ENCODE measurements at regions not wholly inside any gene's neighbourhood (a gene's known extent, or its start where the extent isn't known, plus 50 kb on each side); places are given as distances from the start of the nearest gene placed in this dataset.

- Histone ChIP-seq H3K9me3 (ENCODE audit: control insufficient read depth, low read length) (no peaks in the 10 kb centered on the region), H3K36me3 (ENCODE audit: control insufficient read depth, insufficient read depth, low read length) (no peaks in the 10 kb centered on the region), H3K27me3 (ENCODE audit: control insufficient read depth, insufficient read depth, low read length) (no peaks in the 10 kb centered on the region), H3K9ac (ENCODE audit: low read length) (no peak overlapping the region), H3K4me1 (ENCODE audit: control insufficient read depth, insufficient read depth, low read length) (no peaks in the 10 kb centered on the region), H3K4me3 (ENCODE audit: low read length) (no peak overlapping the region)
These were observed 956.7 kb downstream of the TUSC7 start for GRCh38 chr3:117666325-117666724.

GRCh38 chr3:117666812-117667211 lies 957.2 kb downstream of the TUSC7 start:
- no peaks in the 10 kb centered on the region for H3K9me3 ChIP-seq (ENCODE audit: control insufficient read depth, low read length)
- H3K27me3 ChIP-seq (ENCODE audit: control insufficient read depth, insufficient read depth, low read length) = no peaks in the 10 kb centered on the region
- no peaks in the 10 kb centered on the region for H3K4me1 ChIP-seq (ENCODE audit: control insufficient read depth, insufficient read depth, low read length)
- no peak overlapping the region for H3K4me3 ChIP-seq (ENCODE audit: low read length)
- H3K36me3 ChIP-seq (ENCODE audit: control insufficient read depth, insufficient read depth, low read length) = no peaks in the 10 kb centered on the region
- no peak overlapping the region for H3K9ac ChIP-seq (ENCODE audit: low read length)

DNA sequence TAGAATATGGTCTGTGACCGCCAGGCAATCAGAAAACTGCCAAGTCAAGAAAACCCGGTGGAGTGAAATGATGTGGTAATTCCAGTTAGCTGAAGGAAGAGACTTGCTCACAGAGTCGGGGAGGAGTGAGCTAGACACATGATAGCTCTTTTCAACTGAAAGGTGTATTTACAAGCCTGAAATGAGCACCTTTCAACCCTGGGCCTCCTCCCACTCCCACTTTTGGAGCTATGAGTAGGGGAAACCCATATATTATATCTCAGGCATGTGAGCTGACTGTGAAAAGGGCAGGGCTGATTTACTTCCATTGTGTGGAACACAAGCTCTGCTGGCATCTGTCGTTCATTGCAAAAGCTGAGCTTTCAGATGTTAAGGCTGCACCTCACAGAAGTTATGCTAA lies 960.2 kb downstream of the TUSC7 start:
- Histone ChIP-seq H3K9me3 (ENCODE audit: control insufficient read depth, low read length) (no peaks in the 10 kb centered on the region), H3K4me1 (ENCODE audit: control insufficient read depth, insufficient read depth, low read length) (no peaks in the 10 kb centered on the region), H3K9ac (ENCODE audit: low read length) (no peak overlapping the region), H3K4me3 (ENCODE audit: low read length) (no peak overlapping the region), H3K27me3 (ENCODE audit: control insufficient read depth, insufficient read depth, low read length) (no peaks in the 10 kb centered on the region), H3K36me3 (ENCODE audit: control insufficient read depth, insufficient read depth, low read length) (no peaks in the 10 kb centered on the region)

DNA sequence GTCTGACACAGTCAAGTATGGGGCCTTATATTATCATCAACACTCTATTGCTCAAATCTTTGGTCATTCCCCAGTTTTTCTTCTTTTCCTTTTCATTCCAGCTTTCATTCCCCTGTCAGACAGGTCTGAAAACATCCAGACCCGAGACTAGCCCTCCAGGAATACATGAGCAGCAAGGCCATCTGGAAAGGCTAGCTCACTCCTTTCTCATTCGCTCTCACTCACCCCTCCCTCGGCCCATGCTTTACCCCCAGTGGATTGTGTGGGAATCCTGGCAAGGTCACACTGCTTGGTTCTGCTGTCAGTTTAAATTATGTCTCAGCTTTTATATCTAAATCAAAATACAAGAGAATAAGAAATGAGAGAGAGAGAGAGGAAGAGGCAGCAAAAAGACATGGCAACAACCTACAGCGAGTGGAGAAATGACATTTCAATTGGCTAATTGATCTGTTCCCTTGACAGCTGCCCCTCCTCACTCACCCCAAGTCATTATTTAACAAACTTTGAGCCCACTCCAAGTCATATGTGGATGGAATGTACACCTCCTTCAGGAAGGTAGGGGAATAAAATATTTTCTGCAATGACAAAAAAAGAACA lies 962.2 kb downstream of the TUSC7 start:
- Histone ChIP-seq H3K9ac (ENCODE audit: low read length) (no peak overlapping the region), H3K9me3 (ENCODE audit: control insufficient read depth, low read length) (no peaks in the 10 kb centered on the region), H3K27me3 (ENCODE audit: control insufficient read depth, insufficient read depth, low read length) (no peaks in the 10 kb centered on the region), H3K4me3 (ENCODE audit: low read length) (no peak overlapping the region), H3K4me1 (ENCODE audit: control insufficient read depth, insufficient read depth, low read length) (no peaks in the 10 kb centered on the region), H3K36me3 (ENCODE audit: control insufficient read depth, insufficient read depth, low read length) (no peaks in the 10 kb centered on the region)

DNA sequence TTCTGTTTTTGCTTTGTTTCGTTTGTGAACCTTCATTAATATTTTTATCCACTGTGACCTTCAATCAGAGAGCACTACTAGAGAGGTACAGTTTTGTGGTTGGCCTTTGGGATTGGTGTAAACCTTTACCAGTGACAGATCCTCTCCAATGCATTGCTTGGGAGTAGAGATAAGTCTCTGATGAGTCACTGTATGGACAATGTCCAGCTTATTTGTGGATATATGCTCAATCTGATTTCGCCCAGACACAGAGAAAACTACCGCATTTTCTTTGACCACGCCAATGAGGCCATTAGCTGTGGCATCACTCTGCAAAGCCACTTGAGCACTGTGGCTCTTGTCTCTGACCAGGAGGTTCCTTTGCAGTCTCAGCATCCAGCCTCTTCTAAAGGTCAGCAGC lies 964.7 kb downstream of the TUSC7 start:
- Histone ChIP-seq H3K4me1 (ENCODE audit: control insufficient read depth, insufficient read depth, low read length) (no peaks in the 10 kb centered on the region), H3K9me3 (ENCODE audit: control insufficient read depth, low read length) (no peaks in the 10 kb centered on the region), H3K9ac (ENCODE audit: low read length) (no peak overlapping the region), H3K36me3 (ENCODE audit: control insufficient read depth, insufficient read depth, low read length) (no peaks in the 10 kb centered on the region), H3K4me3 (ENCODE audit: low read length) (no peak overlapping the region), H3K27me3 (ENCODE audit: control insufficient read depth, insufficient read depth, low read length) (no peaks in the 10 kb centered on the region)

DNA sequence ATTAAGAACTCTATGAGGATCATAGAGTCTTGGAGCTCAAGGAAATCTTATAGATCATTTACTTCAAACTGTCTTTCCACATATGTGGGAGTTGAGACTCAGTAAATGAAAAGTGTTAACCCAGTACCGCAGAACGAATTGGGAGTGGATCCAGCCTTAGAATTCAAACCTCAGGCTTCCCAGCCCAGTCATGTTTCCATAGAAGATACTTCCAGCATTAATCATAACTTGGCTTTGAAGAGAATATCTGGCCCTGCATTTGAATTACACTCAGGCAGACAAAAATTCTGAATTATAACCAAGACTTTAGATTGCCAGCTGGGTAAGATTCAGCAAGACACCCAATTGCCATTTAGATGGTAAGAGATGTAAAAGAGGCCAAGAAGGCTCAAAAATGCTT lies 972.0 kb downstream of the TUSC7 start:
- no peak overlapping the region for H3K9ac ChIP-seq (ENCODE audit: low read length)
- H3K9me3 ChIP-seq (ENCODE audit: control insufficient read depth, low read length) = no peaks in the 10 kb centered on the region
- no peaks in the 10 kb centered on the region for H3K36me3 ChIP-seq (ENCODE audit: control insufficient read depth, insufficient read depth, low read length)
- no peak overlapping the region for H3K4me3 ChIP-seq (ENCODE audit: low read length)
- H3K4me1 ChIP-seq (ENCODE audit: control insufficient read depth, insufficient read depth, low read length) = no peaks in the 10 kb centered on the region
- no peaks in the 10 kb centered on the region for H3K27me3 ChIP-seq (ENCODE audit: control insufficient read depth, insufficient read depth, low read length)

GRCh38 chr3:117687096-117687495 lies 977.5 kb downstream of the TUSC7 start:
- Histone ChIP-seq H3K4me1 (ENCODE audit: control insufficient read depth, insufficient read depth, low read length) (no peaks in the 10 kb centered on the region), H3K9me3 (ENCODE audit: control insufficient read depth, low read length) (no peaks in the 10 kb centered on the region), H3K4me3 (ENCODE audit: low read length) (no peak overlapping the region), H3K36me3 (ENCODE audit: control insufficient read depth, insufficient read depth, low read length) (no peaks in the 10 kb centered on the region), H3K27me3 (ENCODE audit: control insufficient read depth, insufficient read depth, low read length) (no peaks in the 10 kb centered on the region), H3K9ac (ENCODE audit: low read length) (no peak overlapping the region)

GRCh38 chr3:117688583-117688982 lies 979.0 kb downstream of the TUSC7 start:
- Histone ChIP-seq H3K9me3 (ENCODE audit: control insufficient read depth, low read length) (no peaks in the 10 kb centered on the region), H3K36me3 (ENCODE audit: control insufficient read depth, insufficient read depth, low read length) (no peaks in the 10 kb centered on the region), H3K4me1 (ENCODE audit: control insufficient read depth, insufficient read depth, low read length) (no peaks in the 10 kb centered on the region), H3K9ac (ENCODE audit: low read length) (no peak overlapping the region), H3K27me3 (ENCODE audit: control insufficient read depth, insufficient read depth, low read length) (no peaks in the 10 kb centered on the region), H3K4me3 (ENCODE audit: low read length) (no peak overlapping the region)

- H3K9ac ChIP-seq (ENCODE audit: low read length) = no peak overlapping the region
- H3K36me3 ChIP-seq (ENCODE audit: control insufficient read depth, insufficient read depth, low read length) = no peaks in the 10 kb centered on the region
- H3K4me1 ChIP-seq (ENCODE audit: control insufficient read depth, insufficient read depth, low read length) = no peaks in the 10 kb centered on the region
- H3K4me3 ChIP-seq (ENCODE audit: low read length) = no peak overlapping the region
- H3K27me3 ChIP-seq (ENCODE audit: control insufficient read depth, insufficient read depth, low read length) = no peaks in the 10 kb centered on the region
- no peaks in the 10 kb centered on the region for H3K9me3 ChIP-seq (ENCODE audit: control insufficient read depth, low read length)
These were observed 981.9 kb downstream of the TUSC7 start for GRCh38 chr3:117691526-117691925.

GRCh38 chr3:117692416-117692995 lies 982.9 kb downstream of the TUSC7 start:
- Histone ChIP-seq H3K9me3 (ENCODE audit: control insufficient read depth, low read length) (no peaks in the 10 kb centered on the region), H3K9ac (ENCODE audit: low read length) (no peak overlapping the region), H3K36me3 (ENCODE audit: control insufficient read depth, insufficient read depth, low read length) (no peaks in the 10 kb centered on the region), H3K4me1 (ENCODE audit: control insufficient read depth, insufficient read depth, low read length) (no peaks in the 10 kb centered on the region), H3K27me3 (ENCODE audit: control insufficient read depth, insufficient read depth, low read length) (no peaks in the 10 kb centered on the region), H3K4me3 (ENCODE audit: low read length) (no peak overlapping the region)

- H3K9me3 ChIP-seq (ENCODE audit: control insufficient read depth, low read length) = no peaks in the 10 kb centered on the region
- H3K9ac ChIP-seq (ENCODE audit: low read length) = no peak overlapping the region
- H3K27me3 ChIP-seq (ENCODE audit: control insufficient read depth, insufficient read depth, low read length) = no peaks in the 10 kb centered on the region
- H3K4me3 ChIP-seq (ENCODE audit: low read length) = no peak overlapping the region
- H3K4me1 ChIP-seq (ENCODE audit: control insufficient read depth, insufficient read depth, low read length) = no peaks in the 10 kb centered on the region
- no peaks in the 10 kb centered on the region for H3K36me3 ChIP-seq (ENCODE audit: control insufficient read depth, insufficient read depth, low read length)
These were observed 985.7 kb downstream of the TUSC7 start for GRCh38 chr3:117695321-117695720.

- H3K36me3 ChIP-seq (ENCODE audit: control insufficient read depth, insufficient read depth, low read length) = no peaks in the 10 kb centered on the region
- no peak overlapping the region for H3K9ac ChIP-seq (ENCODE audit: low read length)
- H3K4me3 ChIP-seq (ENCODE audit: low read length) = no peak overlapping the region
- no peaks in the 10 kb centered on the region for H3K9me3 ChIP-seq (ENCODE audit: control insufficient read depth, low read length)
- no peaks in the 10 kb centered on the region for H3K4me1 ChIP-seq (ENCODE audit: control insufficient read depth, insufficient read depth, low read length)
- H3K27me3 ChIP-seq (ENCODE audit: control insufficient read depth, insufficient read depth, low read length) = no peaks in the 10 kb centered on the region
These were observed 986.5 kb downstream of the TUSC7 start for GRCh38 chr3:117695871-117696645.

Measured in mucosa of stomach (tissue), 1 donor.